ENCODE measurements at regions not wholly inside any gene's neighbourhood (a gene's known extent, or its start where the extent isn't known, plus 50 kb on each side); places are given as distances from the start of the nearest gene placed in this dataset.

DNA sequence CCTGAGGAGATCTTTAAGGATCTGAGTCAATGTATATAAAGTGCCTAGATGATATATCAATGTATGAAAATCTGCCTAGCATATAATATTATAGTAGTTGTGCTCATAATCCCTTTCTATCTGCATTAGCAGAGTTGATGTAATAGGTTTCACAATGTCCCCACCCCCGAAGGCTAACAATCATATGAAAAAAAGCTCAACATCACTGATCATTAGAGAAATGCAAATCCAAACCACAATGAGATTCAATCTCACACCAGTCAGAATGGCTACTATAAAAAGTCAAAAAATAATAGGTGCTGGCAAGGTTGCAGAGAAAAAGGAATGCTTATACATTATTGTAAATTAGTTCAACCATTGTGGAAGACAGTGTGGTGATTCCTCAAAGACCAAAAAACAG is 147.8 kb upstream of the DPT start:
- no peak for DNase-seq (ENCODE audit: low read depth)
- no peak overlapping the region for H3K4me3 ChIP-seq (ENCODE audit: low read depth, low read length)
- TF ChIP-seq, protein P1, sequence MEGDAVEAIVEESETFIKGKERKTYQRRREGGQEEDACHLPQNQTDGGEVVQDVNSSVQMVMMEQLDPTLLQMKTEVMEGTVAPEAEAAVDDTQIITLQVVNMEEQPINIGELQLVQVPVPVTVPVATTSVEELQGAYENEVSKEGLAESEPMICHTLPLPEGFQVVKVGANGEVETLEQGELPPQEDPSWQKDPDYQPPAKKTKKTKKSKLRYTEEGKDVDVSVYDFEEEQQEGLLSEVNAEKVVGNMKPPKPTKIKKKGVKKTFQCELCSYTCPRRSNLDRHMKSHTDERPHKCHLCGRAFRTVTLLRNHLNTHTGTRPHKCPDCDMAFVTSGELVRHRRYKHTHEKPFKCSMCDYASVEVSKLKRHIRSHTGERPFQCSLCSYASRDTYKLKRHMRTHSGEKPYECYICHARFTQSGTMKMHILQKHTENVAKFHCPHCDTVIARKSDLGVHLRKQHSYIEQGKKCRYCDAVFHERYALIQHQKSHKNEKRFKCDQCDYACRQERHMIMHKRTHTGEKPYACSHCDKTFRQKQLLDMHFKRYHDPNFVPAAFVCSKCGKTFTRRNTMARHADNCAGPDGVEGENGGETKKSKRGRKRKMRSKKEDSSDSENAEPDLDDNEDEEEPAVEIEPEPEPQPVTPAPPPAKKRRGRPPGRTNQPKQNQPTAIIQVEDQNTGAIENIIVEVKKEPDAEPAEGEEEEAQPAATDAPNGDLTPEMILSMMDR (IDR thresholded peaks at IDR 0.05; ENCODE audit: insufficient read depth, low read length) = no peak

DNA sequence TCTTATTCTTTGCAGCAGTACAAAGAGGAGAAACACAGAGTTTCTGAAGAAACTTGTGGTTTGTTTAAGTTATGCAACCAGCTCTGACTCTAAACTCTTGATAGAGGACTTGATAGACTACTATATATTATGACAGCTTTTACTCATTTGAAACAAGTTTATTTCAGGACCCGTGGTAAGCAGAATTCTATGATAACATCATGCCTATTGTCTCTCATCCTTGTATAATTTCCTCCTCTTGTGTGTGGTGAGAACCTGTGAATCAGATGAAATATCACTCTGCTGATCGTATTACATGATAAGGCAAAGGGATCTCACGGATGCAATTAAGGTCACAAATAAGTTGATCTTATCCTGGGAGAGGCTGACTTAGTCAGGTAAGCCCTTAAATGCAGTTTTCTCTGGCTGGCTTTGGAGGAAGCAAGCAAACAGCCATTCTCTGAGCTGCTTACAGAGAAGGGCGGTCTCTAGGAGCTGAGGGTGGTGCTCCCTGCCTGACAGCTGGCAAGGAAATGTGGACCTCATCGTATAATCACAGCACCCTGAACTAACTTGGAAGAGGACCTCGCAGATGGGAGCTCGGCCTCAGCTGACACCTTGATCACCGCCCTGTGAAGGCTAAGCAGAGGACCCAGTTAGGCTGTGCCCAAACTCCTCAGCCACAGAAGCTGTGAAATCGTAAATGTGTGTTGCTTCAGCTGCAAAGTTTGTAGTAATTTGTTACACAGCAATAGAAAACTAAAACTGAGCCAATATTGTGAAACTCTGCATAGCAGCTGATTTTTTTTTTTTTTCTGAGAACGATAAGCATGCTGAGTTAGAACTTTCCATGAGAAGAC is 151.1 kb upstream of the DPT start:
- H3K4me3 ChIP-seq (ENCODE audit: low read depth, low read length) = peak overlapping the region; percentile 44
- DNase-seq (ENCODE audit: low read depth) = peak; percentile 53

DNA sequence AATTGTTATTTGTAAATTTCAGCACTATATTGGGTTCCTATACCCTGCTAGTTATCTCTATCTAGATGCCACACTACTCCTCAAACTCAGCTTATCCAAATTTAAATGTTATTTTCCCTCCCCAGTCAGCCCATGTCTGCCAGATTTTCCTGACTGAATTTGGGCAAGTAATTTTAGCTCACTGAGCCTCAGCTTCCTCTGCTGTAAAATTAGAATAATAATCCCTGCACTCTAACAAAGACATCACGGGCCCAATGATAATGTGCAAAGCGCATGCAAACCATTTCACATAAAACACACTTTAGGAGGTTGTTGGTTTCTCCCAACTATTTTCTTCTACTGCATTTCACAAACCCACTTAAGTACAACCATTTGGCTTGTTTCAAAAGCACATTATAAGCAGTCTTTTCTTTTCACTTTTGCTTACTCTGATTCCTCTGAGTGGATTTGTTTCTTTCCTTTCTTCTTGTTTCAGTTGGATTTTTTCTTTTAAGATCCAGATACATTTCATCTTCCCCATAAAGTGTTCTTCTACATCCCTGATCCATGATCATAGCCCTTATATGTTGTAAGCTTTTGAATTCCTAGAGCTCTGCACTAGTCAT is 152.8 kb upstream of the DPT start:
- TF ChIP-seq, protein P1 (IDR thresholded peaks at IDR 0.05; ENCODE audit: insufficient read depth, low read length) = no peak
- DNase-seq (ENCODE audit: low read depth) = no peak
- H3K4me3 ChIP-seq (ENCODE audit: low read depth, low read length) = no peak overlapping the region

More for the DNA sequence above, 151.1 kb upstream of the DPT start:
- TF ChIP-seq, protein P1 (IDR thresholded peaks at IDR 0.05; ENCODE audit: insufficient read depth, low read length) = no peak

DNA sequence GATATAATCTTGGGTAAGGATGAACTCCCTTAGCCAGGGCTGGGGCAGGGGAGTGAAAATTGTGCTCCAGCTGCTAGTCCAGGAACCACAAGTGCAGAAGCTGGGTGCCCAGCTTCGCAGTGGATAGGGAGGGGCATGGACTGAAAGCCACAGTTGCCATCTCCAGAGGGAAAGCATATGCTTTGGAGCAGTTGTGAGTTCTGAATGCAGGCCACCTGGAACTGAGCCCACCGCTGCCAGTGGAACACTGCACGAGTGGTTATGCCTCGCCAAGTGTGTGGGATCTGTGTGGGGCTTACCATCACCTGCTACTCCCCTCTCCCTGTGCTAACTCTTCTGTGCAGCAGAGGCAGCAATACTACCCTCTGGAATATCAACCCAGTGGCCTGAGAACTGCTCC is 158.4 kb upstream of the DPT start:
- no peak for DNase-seq (ENCODE audit: low read depth)
- H3K4me3 ChIP-seq (ENCODE audit: low read depth, low read length) = no peak overlapping the region
- TF ChIP-seq, protein P1 (IDR thresholded peaks at IDR 0.05; ENCODE audit: insufficient read depth, low read length) = no peak

DNA sequence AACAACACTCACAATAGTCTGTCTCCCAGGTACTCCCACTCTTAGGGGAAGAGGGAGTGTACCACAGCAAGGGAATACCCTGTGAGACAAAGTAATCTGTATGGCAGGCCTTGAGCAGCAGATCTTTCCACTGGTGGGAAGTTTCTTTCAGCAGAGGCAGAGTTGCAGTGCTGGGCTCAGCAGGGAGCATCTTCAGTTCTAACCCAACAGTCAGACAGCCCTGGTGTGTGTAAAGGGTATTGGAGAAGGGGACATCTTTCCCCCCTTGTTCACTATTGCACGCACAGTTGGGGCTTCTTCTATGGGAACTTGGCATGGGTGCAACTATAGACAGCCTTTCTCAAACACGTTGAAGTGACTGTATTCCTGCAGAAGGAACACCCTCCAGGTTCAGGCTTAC is 159.4 kb upstream of the DPT start:
- TF ChIP-seq, protein P1 (IDR thresholded peaks at IDR 0.05; ENCODE audit: insufficient read depth, low read length) = no peak
- DNase-seq (ENCODE audit: low read depth) = no peak
- no peak overlapping the region for H3K4me3 ChIP-seq (ENCODE audit: low read depth, low read length)

DNA sequence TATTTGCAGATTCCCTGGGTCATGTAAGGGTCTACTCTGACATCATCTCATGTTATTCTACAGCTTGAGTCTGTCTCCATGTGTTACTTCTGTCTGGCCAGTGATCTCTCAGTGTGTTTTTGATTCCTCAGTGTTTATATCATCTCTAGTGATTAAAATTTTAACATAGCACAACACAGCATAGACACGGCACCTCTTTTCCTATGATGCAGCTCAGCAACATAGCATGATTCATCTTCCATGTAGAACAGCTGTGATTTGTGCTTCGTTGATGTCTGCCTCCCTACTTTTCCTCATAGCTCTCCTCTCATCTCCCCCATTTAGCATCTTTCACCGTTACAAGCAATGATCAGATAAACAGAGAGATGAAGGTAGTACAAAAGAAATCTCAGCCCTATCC is 163.9 kb upstream of the DPT start:
- TF ChIP-seq, protein P1 (IDR thresholded peaks at IDR 0.05; ENCODE audit: insufficient read depth, low read length) = no peak
- H3K4me3 ChIP-seq (ENCODE audit: low read depth, low read length) = no peak overlapping the region
- peak; percentile 25 for DNase-seq (ENCODE audit: low read depth)
